ENCODE measurements at regions not wholly inside any gene's neighbourhood (a gene's known extent, or its start where the extent isn't known, plus 50 kb on each side); places are given as distances from the start of the nearest gene placed in this dataset.

GRCh38 chr2:190805843-190806242 is 74.8 kb upstream of the GLS start:
- no peak overlapping the region for H3K4me2 ChIP-seq (ENCODE audit: low read length)
- no peaks in the 10 kb centered on the region for H3K36me3 ChIP-seq (replicated peaks; ENCODE audit: low read depth, low read length)
- no peak overlapping the region for H3K4me3 ChIP-seq (ENCODE audit: low read length)
- peaks cover 11% of the 10 kb centered on the region for H3K4me1 ChIP-seq (ENCODE audit: low read length)
- H2AFZ ChIP-seq (ENCODE audit: low read depth, low read length) = no peak overlapping the region
- H3K27me3 ChIP-seq (ENCODE audit: low read depth, low read length) = no peaks in the 10 kb centered on the region
- no peak overlapping the region for H3K9ac ChIP-seq (ENCODE audit: low read length)
- TF ChIP-seq EZH2phosphoT487 (IDR thresholded peaks at IDR 0.05; ENCODE audit: low read depth) = no peak
- no peak for TF ChIP-seq CTCF (IDR thresholded peaks at IDR 0.05; ENCODE audit: low read depth, low read length)
- no peaks in the 10 kb centered on the region for H4K20me1 ChIP-seq (ENCODE audit: insufficient read depth, low read length)
- H3K79me2 ChIP-seq (ENCODE audit: low read length) = no peaks in the 10 kb centered on the region
- H3K9me3 ChIP-seq (ENCODE audit: insufficient read depth, low read length) = no peaks in the 10 kb centered on the region
- H3K27ac ChIP-seq (ENCODE audit: low read length) = no peak overlapping the region

DNA sequence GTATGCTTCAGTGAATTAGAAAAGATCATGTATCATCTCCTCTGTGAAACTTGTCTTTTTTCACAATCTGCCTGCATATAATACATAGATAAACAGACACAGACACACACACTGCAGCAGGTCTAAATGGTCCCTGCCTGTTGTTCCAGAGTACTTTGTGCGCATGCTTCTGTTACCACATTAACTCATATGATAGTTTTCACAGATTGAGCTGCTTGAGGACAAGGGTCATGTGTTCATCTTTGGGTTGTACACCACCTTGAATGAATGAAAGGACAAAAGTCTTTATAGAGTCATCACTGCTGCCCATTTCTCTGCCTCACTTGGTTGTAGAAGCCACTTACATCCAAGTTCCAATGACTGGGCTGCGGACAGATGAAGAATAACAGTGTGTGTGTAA is 72.7 kb upstream of the GLS start:
- no peaks in the 10 kb centered on the region for H3K27me3 ChIP-seq (ENCODE audit: low read depth, low read length)
- no peaks in the 10 kb centered on the region for H3K79me2 ChIP-seq (ENCODE audit: low read length)
- peaks cover 11% of the 10 kb centered on the region for H3K4me1 ChIP-seq (ENCODE audit: low read length)
- H3K9me3 ChIP-seq (ENCODE audit: insufficient read depth, low read length) = no peaks in the 10 kb centered on the region
- H3K27ac ChIP-seq (ENCODE audit: low read length) = no peak overlapping the region
- no peak overlapping the region for H3K9ac ChIP-seq (ENCODE audit: low read length)
- no peaks in the 10 kb centered on the region for H4K20me1 ChIP-seq (ENCODE audit: insufficient read depth, low read length)
- H3K36me3 ChIP-seq (replicated peaks; ENCODE audit: low read depth, low read length) = no peaks in the 10 kb centered on the region
- no peak overlapping the region for H3K4me2 ChIP-seq (ENCODE audit: low read length)
- no peak for TF ChIP-seq CTCF (IDR thresholded peaks at IDR 0.05; ENCODE audit: low read depth, low read length)
- TF ChIP-seq EZH2phosphoT487 (IDR thresholded peaks at IDR 0.05; ENCODE audit: low read depth) = no peak
- no peak overlapping the region for H2AFZ ChIP-seq (ENCODE audit: low read depth, low read length)
- no peak overlapping the region for H3K4me3 ChIP-seq (ENCODE audit: low read length)

GRCh38 chr2:190809139-190809764 is 71.4 kb upstream of the GLS start:
- Histone ChIP-seq H3K4me3 (ENCODE audit: low read length) (no peak overlapping the region), H3K9ac (ENCODE audit: low read length) (no peak overlapping the region), H3K4me1 (ENCODE audit: low read length) (peaks cover 11% of the 10 kb centered on the region), H3K79me2 (ENCODE audit: low read length) (no peaks in the 10 kb centered on the region), H3K36me3 (replicated peaks; ENCODE audit: low read depth, low read length) (no peaks in the 10 kb centered on the region), H3K4me2 (ENCODE audit: low read length) (no peak overlapping the region), H3K27me3 (ENCODE audit: low read depth, low read length) (no peaks in the 10 kb centered on the region), H3K9me3 (ENCODE audit: insufficient read depth, low read length) (no peaks in the 10 kb centered on the region), H4K20me1 (ENCODE audit: insufficient read depth, low read length) (no peaks in the 10 kb centered on the region), H2AFZ (ENCODE audit: low read depth, low read length) (no peak overlapping the region), H3K27ac (ENCODE audit: low read length) (no peak overlapping the region)
- TF ChIP-seq EZH2phosphoT487 (IDR thresholded peaks at IDR 0.05; ENCODE audit: low read depth) (no peak), CTCF (IDR thresholded peaks at IDR 0.05; ENCODE audit: low read depth, low read length) (no peak)

GRCh38 chr2:190809876-190810525 is 70.6 kb upstream of the GLS start:
- H2AFZ ChIP-seq (ENCODE audit: low read depth, low read length) = no peak overlapping the region
- no peak overlapping the region for H3K4me3 ChIP-seq (ENCODE audit: low read length)
- no peak overlapping the region for H3K9ac ChIP-seq (ENCODE audit: low read length)
- H3K4me1 ChIP-seq (ENCODE audit: low read length) = peaks cover 4% of the 10 kb centered on the region; the same call in 1 of the 2 replicates
- TF ChIP-seq EZH2phosphoT487 (IDR thresholded peaks at IDR 0.05; ENCODE audit: low read depth) (no peak), CTCF (IDR thresholded peaks at IDR 0.05; ENCODE audit: low read depth, low read length) (no peak)
- H3K79me2 ChIP-seq (ENCODE audit: low read length) = no peaks in the 10 kb centered on the region
- no peaks in the 10 kb centered on the region for H4K20me1 ChIP-seq (ENCODE audit: insufficient read depth, low read length)
- no peak overlapping the region for H3K27ac ChIP-seq (ENCODE audit: low read length)
- no peaks in the 10 kb centered on the region for H3K9me3 ChIP-seq (ENCODE audit: insufficient read depth, low read length)
- no peaks in the 10 kb centered on the region for H3K36me3 ChIP-seq (replicated peaks; ENCODE audit: low read depth, low read length)
- H3K4me2 ChIP-seq (ENCODE audit: low read length) = no peak overlapping the region
- no peaks in the 10 kb centered on the region for H3K27me3 ChIP-seq (ENCODE audit: low read depth, low read length)
